GM12801 (cell line): ENCODE measurements at regions not wholly inside any gene's neighbourhood (a gene's known extent, or its start where the extent isn't known, plus 50 kb on each side); places are given as distances from the start of the nearest gene placed in this dataset.

ENCODE experiments used
- CTCF ChIP-seq: IDR thresholded peaks from one replicate; pipeline ENCODE4 v1.5.1; 2011; ENCODE audit warnings: control low read depth; ENCODE audit not compliant: insufficient read length; ENCODE audit errors: extremely low read depth

- TF ChIP-seq CTCF: no peak
These were observed 61.2 kb upstream of the TRABD2B start for GRCh38 chr1:48058135-48059025.

- no peak for TF ChIP-seq CTCF
These were observed 60.1 kb upstream of the TRABD2B start for GRCh38 chr1:48057249-48057648.

- TF ChIP-seq CTCF: no peak
These were observed 58.9 kb upstream of the TRABD2B start for GRCh38 chr1:48055876-48056764.

- TF ChIP-seq CTCF: no peak
These were observed 57.0 kb upstream of the TRABD2B start for GRCh38 chr1:48054232-48054631.

GRCh38 chr1:48052923-48053291, 55.7 kb upstream of the TRABD2B start:
- TF ChIP-seq CTCF: no peak

GRCh38 chr1:48051466-48052126, 54.4 kb upstream of the TRABD2B start:
- TF ChIP-seq CTCF: no peak
